Breast epithelium (tissue), 4 donors: ENCODE measurements at regions not wholly inside any gene's neighbourhood (a gene's known extent, or its start where the extent isn't known, plus 50 kb on each side); places are given as distances from the start of the nearest gene placed in this dataset.
A peak's percentile ranks its signal among the peaks of the same experiment; 100 is the strongest.

Experiments used
- DNase-seq, 2 donors: peaks; one replicate each; pipeline ENCODE4 v3.0.0-alpha.2; 2019; ENCODE audit warnings: low spot score in 2 of 2
- H3K27ac ChIP-seq, 2 donors: fragments of 200-600 bp; sonication (generic) in 1 of 2; one replicate each; pipeline ENCODE4 v1.5.1; 2016 to 2019; ENCODE audit warnings: mild to moderate bottlenecking in 1 of 2
- H3K27me3 ChIP-seq, 2 donors: fragments of 200-600 bp; sonication (generic) in 1 of 2; one replicate each; pipeline versions ENCODE4 v1.5.1 to v1.6.0; 2017 to 2019; ENCODE audit warnings: control low read depth in 1 of 2, mild to moderate bottlenecking in 1 of 2
- H3K36me3 ChIP-seq: fragments of 200-600 bp; one replicate; pipeline ENCODE4 v1.5.1; 2019
- H3K4me1 ChIP-seq, 2 donors: fragments of 200-600 bp; sonication (generic); one replicate each; pipeline ENCODE4 v1.5.1; 2016 to 2019; ENCODE audit warnings: control low read depth in 1 of 2
- H3K4me3 ChIP-seq, 3 donors: fragments of 200-600 bp; sonication (generic); 1 replicate in 2 of 3; 2 replicates in 1 of 3; pipeline ENCODE4 v1.5.1; 2016 to 2019; ENCODE audit warnings: mild to moderate bottlenecking in 3 of 3, moderate library complexity in 2 of 3
- H3K9me3 ChIP-seq, 2 donors: fragments of 200-600 bp; sonication (generic) in 1 of 2; one replicate each; pipeline ENCODE4 v1.5.1; 2016 to 2019; ENCODE audit warnings: control low read depth in 1 of 2
- POLR2A ChIP-seq: fragments of 450-650 bp; IDR thresholded peaks from one replicate; pipeline ENCODE4 v1.6.1; 2016; ENCODE audit warnings: antibody characterized with exemption, mild to moderate bottlenecking, moderate library complexity
- POLR2AphosphoS5 ChIP-seq, 3 donors: sonication (generic); formaldehyde crosslinking; IDR thresholded peaks; one replicate each; pipeline ENCODE4 v1.6.1; 2017; ENCODE audit warnings: antibody characterized with exemption in 3 of 3
- intact Hi-C: fragments of 100-400 bp; cut with DNase I; formaldehyde crosslinking; loops from one replicate; pipeline ENCODE4 v1.15.1; 2023; ENCODE audit warnings: low total_unique reads
- TF ChIP-seq, protein P1 (sequence below), 3 donors: fragments of 450-650 bp; IDR thresholded peaks; one replicate each; pipeline ENCODE4 v1.5.1; 2016 to 2017; ENCODE audit warnings: antibody characterized with exemption in 3 of 3, mild to moderate bottlenecking in 3 of 3, moderate library complexity in 3 of 3

GRCh38 chr20:48190757-48191156 lies 405.5 kb upstream of the SULF2 start:
- DNase-seq, result no peak
- H3K36me3 ChIP-seq, result no peaks in the 10 kb centered on the region
- intact Hi-C loops, result no loop called here
- no peak for TF ChIP-seq POLR2AphosphoS5 (IDR thresholded peaks at IDR 0.05)
- TF ChIP-seq, protein P1, sequence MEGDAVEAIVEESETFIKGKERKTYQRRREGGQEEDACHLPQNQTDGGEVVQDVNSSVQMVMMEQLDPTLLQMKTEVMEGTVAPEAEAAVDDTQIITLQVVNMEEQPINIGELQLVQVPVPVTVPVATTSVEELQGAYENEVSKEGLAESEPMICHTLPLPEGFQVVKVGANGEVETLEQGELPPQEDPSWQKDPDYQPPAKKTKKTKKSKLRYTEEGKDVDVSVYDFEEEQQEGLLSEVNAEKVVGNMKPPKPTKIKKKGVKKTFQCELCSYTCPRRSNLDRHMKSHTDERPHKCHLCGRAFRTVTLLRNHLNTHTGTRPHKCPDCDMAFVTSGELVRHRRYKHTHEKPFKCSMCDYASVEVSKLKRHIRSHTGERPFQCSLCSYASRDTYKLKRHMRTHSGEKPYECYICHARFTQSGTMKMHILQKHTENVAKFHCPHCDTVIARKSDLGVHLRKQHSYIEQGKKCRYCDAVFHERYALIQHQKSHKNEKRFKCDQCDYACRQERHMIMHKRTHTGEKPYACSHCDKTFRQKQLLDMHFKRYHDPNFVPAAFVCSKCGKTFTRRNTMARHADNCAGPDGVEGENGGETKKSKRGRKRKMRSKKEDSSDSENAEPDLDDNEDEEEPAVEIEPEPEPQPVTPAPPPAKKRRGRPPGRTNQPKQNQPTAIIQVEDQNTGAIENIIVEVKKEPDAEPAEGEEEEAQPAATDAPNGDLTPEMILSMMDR (IDR thresholded peaks at IDR 0.05), result no peak
- TF ChIP-seq POLR2A, result no peak
- no peaks in the 10 kb centered on the region for H3K4me1 ChIP-seq
- no peak overlapping the region for H3K27ac ChIP-seq
- no peaks in the 10 kb centered on the region for H3K27me3 ChIP-seq
- H3K9me3 ChIP-seq, result no peaks in the 10 kb centered on the region
- no peak overlapping the region for H3K4me3 ChIP-seq

- Histone ChIP-seq H3K36me3 (no peaks in the 10 kb centered on the region), H3K4me3 (no peak overlapping the region), H3K4me1 (no peaks in the 10 kb centered on the region), H3K27me3 (no peaks in the 10 kb centered on the region), H3K27ac (no peak overlapping the region), H3K9me3 (no peaks in the 10 kb centered on the region)
- TF ChIP-seq POLR2A, result no peak
- TF ChIP-seq, protein P1 (IDR thresholded peaks at IDR 0.05), result peak in 2 of 3 donors; percentile 15 to 24
- no peak for DNase-seq
- intact Hi-C loops, result no loop called here
Measured at GRCh38 chr20:48189181-48189580, 403.9 kb upstream of the SULF2 start.

GRCh38 chr20:48187851-48188250 lies 402.6 kb upstream of the SULF2 start:
- TF ChIP-seq POLR2AphosphoS5 (IDR thresholded peaks at IDR 0.05) (no peak), POLR2A (no peak)
- TF ChIP-seq, protein P1 (IDR thresholded peaks at IDR 0.05), result no peak

DNA sequence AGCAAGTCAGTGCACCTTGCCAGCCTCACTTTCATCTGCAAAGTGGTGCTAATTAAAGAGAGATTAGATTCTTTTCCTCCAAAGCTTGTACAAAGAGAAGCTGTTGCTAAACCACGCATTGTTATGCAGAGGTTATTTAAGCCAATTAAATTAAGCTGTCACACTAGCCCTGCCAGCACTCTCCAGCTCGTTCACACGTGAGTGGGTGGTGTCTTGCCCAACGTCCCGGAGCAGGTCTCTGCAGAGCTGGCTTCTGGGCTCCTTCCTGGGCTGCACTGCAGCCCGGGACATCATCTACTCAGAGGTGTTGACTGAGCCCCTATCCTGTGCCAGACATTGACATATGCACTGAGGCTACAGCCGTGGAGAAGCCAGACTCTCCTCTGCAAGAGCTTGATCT lies 401.6 kb upstream of the SULF2 start:
- intact Hi-C loops, result no loop called here
- DNase-seq, result peak in 1 of 2 donors; percentile 55
- no peaks in the 10 kb centered on the region for H3K36me3 ChIP-seq
- no peaks in the 10 kb centered on the region for H3K4me1 ChIP-seq
- H3K27me3 ChIP-seq, result no peaks in the 10 kb centered on the region
- H3K4me3 ChIP-seq, result no peak overlapping the region
- TF ChIP-seq, protein P1 (IDR thresholded peaks at IDR 0.05), result no peak
- TF ChIP-seq POLR2A, result no peak
- TF ChIP-seq POLR2AphosphoS5 (IDR thresholded peaks at IDR 0.05), result no peak
- no peak overlapping the region for H3K27ac ChIP-seq
- no peaks in the 10 kb centered on the region for H3K9me3 ChIP-seq

More at GRCh38 chr20:48187851-48188250, 402.6 kb upstream of the SULF2 start:
- H3K27ac ChIP-seq, result no peak overlapping the region
- no peaks in the 10 kb centered on the region for H3K27me3 ChIP-seq
- H3K4me3 ChIP-seq, result no peak overlapping the region
- DNase-seq, result no peak
- H3K9me3 ChIP-seq, result no peaks in the 10 kb centered on the region
- intact Hi-C loops, result no loop called here
- H3K36me3 ChIP-seq, result no peaks in the 10 kb centered on the region
- H3K4me1 ChIP-seq, result no peaks in the 10 kb centered on the region

GRCh38 chr20:48186447-48186846 lies 401.2 kb upstream of the SULF2 start:
- intact Hi-C loops, result no loop called here
- Histone ChIP-seq H3K27ac (peak overlapping the region in 1 of 2 donors; percentile 7), H3K27me3 (no peaks in the 10 kb centered on the region), H3K9me3 (no peaks in the 10 kb centered on the region), H3K4me1 (no peaks in the 10 kb centered on the region), H3K4me3 (no peak overlapping the region), H3K36me3 (no peaks in the 10 kb centered on the region)
- TF ChIP-seq, protein P1 (IDR thresholded peaks at IDR 0.05), result no peak
- TF ChIP-seq POLR2AphosphoS5 (IDR thresholded peaks at IDR 0.05) (no peak), POLR2A (no peak)
- no peak for DNase-seq
